GM23338 (cell line): ENCODE measurements at regions not wholly inside any gene's neighbourhood (a gene's known extent, or its start where the extent isn't known, plus 50 kb on each side); places are given as distances from the start of the nearest gene placed in this dataset.
"Not testable (repeated sequence)": the region's sequence is repeated elsewhere in the genome, so short reads cannot be mapped to it uniquely, and the experiment has no call there.

Experiments
- EZH2 ChIP-seq: fragments of 200-600 bp; sonication (generic); IDR thresholded peaks from one replicate; pipeline ENCODE4 v1.8.0; 2017; ENCODE audit warnings: antibody characterized with exemption, mild to moderate bottlenecking, low read depth; ENCODE audit not compliant: unreplicated experiment
- TF ChIP-seq, protein P1 (sequence below), 2 experiments: fragments of 200-600 bp in 1 of 2; sonication (generic) in 1 of 2; conservative IDR thresholded peaks; 2 replicates each; pipeline versions ENCODE4 v1.5.1 to v1.6.1; 2016 to 2017; ENCODE audit warnings: antibody characterized with exemption in 2 of 2, low read depth in 2 of 2, mild to moderate bottlenecking in 2 of 2, moderate library complexity in 1 of 2

DNA sequence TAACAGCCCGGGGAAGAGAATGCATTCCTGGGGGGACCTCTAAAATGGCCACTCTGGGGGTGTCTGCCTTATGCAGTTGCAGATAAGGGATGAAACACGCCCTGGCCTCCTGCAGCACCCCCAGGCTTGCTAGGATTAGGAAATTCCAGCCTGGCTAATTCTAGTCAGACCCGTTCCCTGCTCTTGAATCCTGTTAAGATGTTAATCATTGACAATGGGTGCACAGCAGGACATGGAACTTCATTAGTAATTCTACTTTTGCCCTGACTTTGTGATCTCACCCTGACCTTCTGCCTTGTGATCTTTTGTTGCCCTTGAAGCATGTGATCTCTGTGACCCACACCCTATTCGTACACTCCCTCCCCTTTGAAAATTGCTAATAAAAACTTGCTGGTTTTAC is 131.7 kb upstream of the ADGRL4 start:
- not testable (repeated sequence) for TF ChIP-seq EZH2
- TF ChIP-seq, protein P1, sequence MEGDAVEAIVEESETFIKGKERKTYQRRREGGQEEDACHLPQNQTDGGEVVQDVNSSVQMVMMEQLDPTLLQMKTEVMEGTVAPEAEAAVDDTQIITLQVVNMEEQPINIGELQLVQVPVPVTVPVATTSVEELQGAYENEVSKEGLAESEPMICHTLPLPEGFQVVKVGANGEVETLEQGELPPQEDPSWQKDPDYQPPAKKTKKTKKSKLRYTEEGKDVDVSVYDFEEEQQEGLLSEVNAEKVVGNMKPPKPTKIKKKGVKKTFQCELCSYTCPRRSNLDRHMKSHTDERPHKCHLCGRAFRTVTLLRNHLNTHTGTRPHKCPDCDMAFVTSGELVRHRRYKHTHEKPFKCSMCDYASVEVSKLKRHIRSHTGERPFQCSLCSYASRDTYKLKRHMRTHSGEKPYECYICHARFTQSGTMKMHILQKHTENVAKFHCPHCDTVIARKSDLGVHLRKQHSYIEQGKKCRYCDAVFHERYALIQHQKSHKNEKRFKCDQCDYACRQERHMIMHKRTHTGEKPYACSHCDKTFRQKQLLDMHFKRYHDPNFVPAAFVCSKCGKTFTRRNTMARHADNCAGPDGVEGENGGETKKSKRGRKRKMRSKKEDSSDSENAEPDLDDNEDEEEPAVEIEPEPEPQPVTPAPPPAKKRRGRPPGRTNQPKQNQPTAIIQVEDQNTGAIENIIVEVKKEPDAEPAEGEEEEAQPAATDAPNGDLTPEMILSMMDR (conservative IDR thresholded peaks at IDR 0.05; ENCODE audit: low read depth in 2 of 2), result not testable (repeated sequence)
